Kidney glomerular epithelial cell (primary cell): ENCODE measurements at regions not wholly inside any gene's neighbourhood (a gene's known extent, or its start where the extent isn't known, plus 50 kb on each side); places are given as distances from the start of the nearest gene placed in this dataset.
"Not testable (repeated sequence)": the region's sequence is repeated elsewhere in the genome, so short reads cannot be mapped to it uniquely, and the experiment has no call there.

Experiments
- DNase-seq: peaks from one replicate; lab custom pipeline; 2025; lab: John Stamatoyannopoulos, UW

- DNase-seq: not testable (repeated sequence)
These were observed 136.5 kb downstream of the ZNF92 start for GRCh38 chr7:65510187-65510538.

DNA sequence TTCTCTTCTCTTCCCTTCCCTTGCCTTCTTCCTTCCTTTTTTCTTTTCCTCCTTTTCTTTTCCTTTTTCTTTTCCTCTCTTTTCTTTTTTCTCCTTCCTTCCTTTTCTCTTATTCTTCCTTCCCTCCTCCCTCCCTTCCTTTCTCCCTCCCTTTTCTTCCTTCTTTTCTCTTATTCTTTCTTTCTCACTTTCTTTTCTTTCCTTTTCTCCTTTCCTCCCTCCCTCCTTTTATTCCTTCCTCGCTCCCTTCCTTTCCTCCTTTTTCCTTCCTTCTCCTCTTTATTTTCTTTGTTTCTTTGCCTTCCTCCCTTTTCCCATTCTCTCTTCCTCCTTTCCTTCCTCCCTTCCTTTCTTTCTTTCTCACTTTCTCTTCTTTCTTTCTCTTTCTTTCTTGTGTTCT is 146.1 kb downstream of the ZNF92 start:
- not testable (repeated sequence) for DNase-seq

- DNase-seq: not testable (repeated sequence)
These were observed 172.0 kb downstream of the ZNF92 start for GRCh38 chr7:65545465-65546161.

GRCh38 chr7:65549589-65550443 is 176.2 kb downstream of the ZNF92 start:
- not testable (repeated sequence) for DNase-seq

GRCh38 chr7:65550444-65550809 is 176.8 kb downstream of the ZNF92 start:
- DNase-seq: not testable (repeated sequence)

DNA sequence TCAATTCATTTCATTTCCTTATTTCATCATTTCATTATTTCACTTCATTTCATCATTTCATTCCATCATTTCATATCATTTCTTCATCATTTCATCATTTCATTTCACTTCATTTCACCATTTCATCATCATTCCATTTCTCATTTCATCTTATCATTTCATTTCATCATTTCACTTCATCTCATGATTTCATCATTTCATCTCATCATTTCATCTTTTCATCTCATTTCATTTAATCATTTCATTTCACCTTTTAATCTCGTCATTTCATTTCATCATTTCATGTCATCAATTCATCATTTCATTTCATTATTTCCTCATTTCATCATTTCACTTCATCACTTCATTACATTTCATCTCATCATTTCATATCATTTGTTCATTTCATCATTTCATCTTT is 177.4 kb downstream of the ZNF92 start:
- DNase-seq: not testable (repeated sequence)

- DNase-seq: not testable (repeated sequence)
These were observed 181.2 kb downstream of the ZNF92 start for GRCh38 chr7:65554553-65555476.

DNA sequence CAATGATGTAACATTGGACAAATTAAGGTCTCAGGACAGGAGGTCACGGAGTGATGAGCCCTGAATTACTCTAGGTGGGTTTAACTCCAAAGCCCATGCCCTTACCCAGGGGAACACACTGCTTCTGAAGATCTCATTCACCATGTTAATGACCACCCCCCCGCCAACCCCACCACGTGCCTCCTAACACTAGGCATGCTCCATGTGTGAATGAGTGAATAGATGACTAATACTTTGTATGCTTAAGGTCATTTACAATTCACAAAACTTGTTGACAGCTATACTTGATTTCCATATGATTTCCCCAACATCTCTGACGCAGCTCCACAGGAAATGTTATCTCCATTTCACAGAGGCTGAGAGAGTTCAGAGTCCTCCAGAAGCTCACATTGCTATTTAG is 184.9 kb downstream of the ZNF92 start:
- not testable (repeated sequence) for DNase-seq

DNA sequence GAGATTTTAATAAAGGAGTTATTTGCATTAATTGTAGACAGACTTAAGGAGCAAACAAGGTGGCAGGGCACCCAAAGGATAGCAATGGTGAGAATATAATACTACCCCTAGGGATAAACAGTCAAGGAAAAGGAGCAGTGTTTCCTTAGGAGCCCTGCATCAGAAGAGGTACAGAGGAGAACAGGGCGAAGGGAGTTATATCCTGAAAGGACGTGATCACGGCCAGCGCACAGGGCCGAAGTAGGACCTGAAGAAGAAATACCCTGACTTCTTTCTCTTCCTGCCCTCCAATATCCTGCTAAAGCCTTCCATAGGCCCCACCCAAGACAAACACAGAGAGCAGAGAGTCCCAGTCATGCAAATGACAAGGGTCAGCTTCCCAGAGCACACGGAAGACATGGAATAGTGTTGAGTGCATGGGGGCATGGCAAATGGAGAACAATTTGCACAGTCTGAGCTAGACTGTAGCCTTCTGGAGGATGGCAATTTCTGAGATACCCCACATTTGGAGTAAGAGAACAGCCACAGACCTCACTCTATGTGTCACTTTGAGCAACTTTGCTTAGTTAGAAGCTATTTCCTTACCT is 188.2 kb downstream of the ZNF92 start:
- not testable (repeated sequence) for DNase-seq

- DNase-seq: not testable (repeated sequence)
These were observed 188.9 kb downstream of the ZNF92 start for GRCh38 chr7:65562522-65562921.

- DNase-seq: not testable (repeated sequence)
These were observed 189.7 kb downstream of the ZNF92 start for GRCh38 chr7:65563333-65563732.

DNA sequence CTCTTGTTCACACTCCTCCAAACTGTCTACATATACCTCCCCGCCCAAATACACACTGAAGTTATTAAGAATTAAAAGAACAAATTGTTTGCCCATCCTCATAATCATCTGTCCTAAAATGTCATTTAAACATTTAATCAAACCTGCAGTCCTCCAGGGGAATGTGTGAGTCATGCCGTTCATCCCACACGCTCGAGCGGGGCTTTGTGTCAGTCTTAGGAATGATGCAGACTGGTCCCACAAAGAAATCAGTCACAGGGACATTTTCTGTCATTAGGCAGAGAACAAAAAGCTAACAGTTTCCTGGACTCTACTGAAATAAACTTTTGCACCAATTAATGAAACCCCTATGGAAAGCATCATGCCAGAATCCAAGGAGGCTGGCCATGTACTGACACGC is 194.6 kb downstream of the ZNF92 start:
- DNase-seq: not testable (repeated sequence)

DNA sequence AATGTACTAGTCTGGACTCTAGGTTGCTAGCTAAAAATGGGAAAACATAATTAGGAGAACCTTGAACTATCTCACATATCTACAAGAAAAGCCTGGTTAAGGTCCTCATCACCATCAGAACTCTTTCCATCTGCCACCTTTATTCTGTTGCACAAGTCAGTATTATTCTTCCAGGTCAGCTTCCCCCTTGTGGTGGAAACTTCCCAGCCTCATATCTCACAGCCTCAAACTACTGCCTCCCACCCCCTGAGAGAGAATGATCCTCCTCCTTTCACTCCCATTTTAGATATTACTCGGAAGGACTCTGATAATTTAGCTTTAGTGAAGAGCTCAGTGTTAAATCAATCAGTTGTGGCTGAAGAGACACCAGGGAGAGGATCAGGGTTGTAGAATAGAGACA is 197.3 kb downstream of the ZNF92 start:
- DNase-seq: not testable (repeated sequence)

DNA sequence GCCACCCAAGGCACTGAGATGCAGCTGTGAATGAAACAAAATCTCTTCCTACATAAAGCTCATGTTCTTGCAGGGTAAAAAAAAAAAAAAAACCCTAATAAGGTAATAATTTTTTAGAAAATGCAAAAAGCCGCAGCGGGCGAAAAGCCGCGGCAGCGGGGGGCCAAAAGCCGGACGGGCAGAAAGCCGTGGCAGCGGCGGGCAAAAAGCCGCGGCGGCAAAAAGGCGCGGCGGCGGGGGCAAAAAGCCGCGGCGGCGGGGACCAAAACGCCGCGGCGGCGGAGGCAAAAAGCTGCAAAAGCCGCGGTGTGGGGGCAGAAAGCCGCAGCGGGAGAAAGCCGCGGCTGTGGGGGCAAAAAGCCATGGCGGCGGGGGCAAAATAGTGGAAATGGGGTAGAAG is 198.9 kb downstream of the ZNF92 start:
- not testable (repeated sequence) for DNase-seq

- not testable (repeated sequence) for DNase-seq
These were observed 202.7 kb downstream of the ZNF92 start for GRCh38 chr7:65576370-65576769.

GRCh38 chr7:65582518-65583119 is 209.0 kb downstream of the ZNF92 start:
- DNase-seq: not testable (repeated sequence)

DNA sequence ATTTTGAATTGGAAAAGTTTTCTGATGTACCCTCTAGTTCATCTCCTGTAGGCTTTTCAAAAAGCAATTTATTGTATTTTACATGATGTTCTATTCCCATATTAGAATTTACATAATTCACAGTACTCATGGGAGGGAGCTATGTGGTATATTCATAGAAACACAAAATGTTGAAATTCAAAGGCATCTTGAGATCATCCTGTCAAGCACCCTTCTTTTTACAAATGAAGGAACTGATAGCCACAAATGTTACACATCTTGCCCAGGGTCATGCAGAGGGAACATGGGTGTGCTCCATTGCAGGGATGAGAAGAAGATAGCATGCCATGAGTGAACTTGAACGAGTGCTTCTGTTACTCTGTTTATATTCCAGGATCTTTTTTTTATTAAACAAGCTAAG is 228.8 kb downstream of the ZNF92 start:
- DNase-seq: not testable (repeated sequence)

GRCh38 chr7:65609131-65609530 is 235.5 kb downstream of the ZNF92 start:
- no peak for DNase-seq

GRCh38 chr7:65613644-65614289 is 240.1 kb downstream of the ZNF92 start:
- not testable (repeated sequence) for DNase-seq

GRCh38 chr7:65616111-65616510 is 242.5 kb downstream of the ZNF92 start:
- not testable (repeated sequence) for DNase-seq

DNA sequence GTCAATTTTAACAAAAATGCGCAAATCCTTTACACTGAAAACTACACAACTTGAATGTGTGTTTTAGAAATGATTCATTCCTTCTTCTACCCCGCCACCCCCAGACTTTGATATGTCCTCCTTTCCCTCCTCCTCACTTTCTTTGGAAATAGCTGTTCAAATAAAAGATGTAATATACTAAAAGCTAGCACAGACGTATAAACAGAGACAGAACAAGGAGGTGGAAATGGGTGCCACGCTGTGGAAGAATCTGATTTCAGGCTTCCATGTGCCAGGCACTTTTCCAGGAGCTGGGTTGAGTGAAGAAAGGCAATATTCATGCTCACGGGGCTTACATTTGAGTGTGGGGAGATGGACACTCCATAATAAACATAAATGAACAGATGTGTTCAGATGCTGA is 246.6 kb downstream of the ZNF92 start:
- not testable (repeated sequence) for DNase-seq
